Right atrium auricular region (tissue), 2 donors: ENCODE measurements at regions not wholly inside any gene's neighbourhood (a gene's known extent, or its start where the extent isn't known, plus 50 kb on each side); places are given as distances from the start of the nearest gene placed in this dataset.
"Not testable (repeated sequence)": the region's sequence is repeated elsewhere in the genome, so short reads cannot be mapped to it uniquely, and the experiment has no call there.

Experiments used
- DNase-seq: peaks from one replicate; pipeline ENCODE4 v3.0.0-alpha.2; 2019; ENCODE audit warnings: low spot score
- H3K27ac ChIP-seq, 2 donors: fragments of 200-600 bp; sonication (generic); 1 replicate in 1 of 2; 2 replicates in 1 of 2; pipeline ENCODE4 v1.5.1; 2016 to 2019
- H3K27me3 ChIP-seq, 2 donors: fragments of 200-600 bp; sonication (generic); one replicate each; pipeline versions ENCODE4 v1.5.1 to v1.6.0; 2017 to 2019
- H3K36me3 ChIP-seq: fragments of 200-600 bp; sonication (generic); one replicate; pipeline ENCODE4 v1.5.1; 2016
- H3K4me1 ChIP-seq, 2 donors: fragments of 200-600 bp; sonication (generic); one replicate each; pipeline versions ENCODE4 v1.5.1 to v1.6.0; 2017 to 2019
- H3K4me3 ChIP-seq, 2 donors: fragments of 200-600 bp; sonication (generic); 1 replicate in 1 of 2; 2 replicates in 1 of 2; pipeline ENCODE4 v1.5.1; 2017 to 2019; ENCODE audit warnings: mild to moderate bottlenecking in 1 of 2, moderate library complexity in 1 of 2
- H3K9me3 ChIP-seq, 2 donors: fragments of 200-600 bp; sonication (generic); one replicate each; pipeline ENCODE4 v1.5.1; 2019
- TF ChIP-seq, protein P1 (sequence below), 2 donors: fragments of 200-600 bp; sonication (generic); IDR thresholded peaks; one replicate each; pipeline ENCODE4 v1.5.1; 2019; ENCODE audit warnings: antibody characterized with exemption in 2 of 2

DNA sequence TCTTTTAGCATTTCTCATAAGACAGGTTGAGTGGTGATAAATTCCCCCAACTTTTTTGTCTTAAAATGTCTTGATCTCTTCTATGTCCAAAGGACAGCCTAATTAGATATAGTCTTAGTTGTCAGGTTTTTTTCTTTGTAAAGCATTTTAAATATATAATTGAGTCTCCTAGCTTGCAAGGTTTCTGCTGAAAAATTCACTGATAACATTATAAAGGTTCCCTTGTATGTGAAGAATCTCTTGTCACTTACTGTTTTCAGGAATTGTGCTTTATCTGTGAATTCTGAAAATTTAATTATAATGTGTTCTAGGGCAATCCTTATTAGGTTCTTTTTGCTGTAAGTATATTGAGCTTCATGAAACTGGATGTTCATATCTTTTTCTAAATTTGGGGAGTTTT lies 96.8 kb upstream of the ZNF92 start:
- Histone ChIP-seq H3K4me3 (no peak overlapping the region), H3K4me1 (no peaks in the 10 kb centered on the region), H3K36me3 (no peaks in the 10 kb centered on the region), H3K27ac (no peak overlapping the region), H3K27me3 (no peaks in the 10 kb centered on the region), H3K9me3 (peaks cover 0 to 32% of the 10 kb centered on the region in 2 donors)
- TF ChIP-seq, protein P1, sequence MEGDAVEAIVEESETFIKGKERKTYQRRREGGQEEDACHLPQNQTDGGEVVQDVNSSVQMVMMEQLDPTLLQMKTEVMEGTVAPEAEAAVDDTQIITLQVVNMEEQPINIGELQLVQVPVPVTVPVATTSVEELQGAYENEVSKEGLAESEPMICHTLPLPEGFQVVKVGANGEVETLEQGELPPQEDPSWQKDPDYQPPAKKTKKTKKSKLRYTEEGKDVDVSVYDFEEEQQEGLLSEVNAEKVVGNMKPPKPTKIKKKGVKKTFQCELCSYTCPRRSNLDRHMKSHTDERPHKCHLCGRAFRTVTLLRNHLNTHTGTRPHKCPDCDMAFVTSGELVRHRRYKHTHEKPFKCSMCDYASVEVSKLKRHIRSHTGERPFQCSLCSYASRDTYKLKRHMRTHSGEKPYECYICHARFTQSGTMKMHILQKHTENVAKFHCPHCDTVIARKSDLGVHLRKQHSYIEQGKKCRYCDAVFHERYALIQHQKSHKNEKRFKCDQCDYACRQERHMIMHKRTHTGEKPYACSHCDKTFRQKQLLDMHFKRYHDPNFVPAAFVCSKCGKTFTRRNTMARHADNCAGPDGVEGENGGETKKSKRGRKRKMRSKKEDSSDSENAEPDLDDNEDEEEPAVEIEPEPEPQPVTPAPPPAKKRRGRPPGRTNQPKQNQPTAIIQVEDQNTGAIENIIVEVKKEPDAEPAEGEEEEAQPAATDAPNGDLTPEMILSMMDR (IDR thresholded peaks at IDR 0.05), result no peak
- DNase-seq, result no peak

DNA sequence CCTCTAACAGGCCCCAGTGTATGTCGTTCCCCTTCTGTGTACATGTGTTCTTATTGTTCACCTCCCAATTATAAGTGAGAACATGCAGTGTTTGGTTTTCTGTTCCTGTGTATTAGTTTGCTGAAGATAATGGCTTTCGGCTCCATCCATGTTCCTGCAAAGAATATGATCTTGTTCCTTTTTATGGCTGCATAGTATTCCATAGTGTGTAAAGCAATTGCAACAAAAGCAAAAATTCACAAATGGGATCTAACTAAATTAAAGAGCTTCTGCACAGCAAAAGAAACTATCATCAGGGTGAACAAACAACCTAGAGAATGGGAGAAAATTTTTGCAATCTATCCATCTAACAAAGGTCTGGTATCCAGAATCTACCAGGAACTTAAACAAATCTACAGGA lies 102.2 kb upstream of the ZNF92 start:
- DNase-seq, H3K27ac ChIP-seq, H3K36me3 ChIP-seq, H3K4me3 ChIP-seq: not testable (repeated sequence)
- Histone ChIP-seq H3K27me3 (peaks cover 0 to 10% of the 10 kb centered on the region in 2 donors), H3K4me1 (peaks cover 0 to 13% of the 10 kb centered on the region in 2 donors), H3K9me3 (peaks cover 0 to 28% of the 10 kb centered on the region in 2 donors)

DNA sequence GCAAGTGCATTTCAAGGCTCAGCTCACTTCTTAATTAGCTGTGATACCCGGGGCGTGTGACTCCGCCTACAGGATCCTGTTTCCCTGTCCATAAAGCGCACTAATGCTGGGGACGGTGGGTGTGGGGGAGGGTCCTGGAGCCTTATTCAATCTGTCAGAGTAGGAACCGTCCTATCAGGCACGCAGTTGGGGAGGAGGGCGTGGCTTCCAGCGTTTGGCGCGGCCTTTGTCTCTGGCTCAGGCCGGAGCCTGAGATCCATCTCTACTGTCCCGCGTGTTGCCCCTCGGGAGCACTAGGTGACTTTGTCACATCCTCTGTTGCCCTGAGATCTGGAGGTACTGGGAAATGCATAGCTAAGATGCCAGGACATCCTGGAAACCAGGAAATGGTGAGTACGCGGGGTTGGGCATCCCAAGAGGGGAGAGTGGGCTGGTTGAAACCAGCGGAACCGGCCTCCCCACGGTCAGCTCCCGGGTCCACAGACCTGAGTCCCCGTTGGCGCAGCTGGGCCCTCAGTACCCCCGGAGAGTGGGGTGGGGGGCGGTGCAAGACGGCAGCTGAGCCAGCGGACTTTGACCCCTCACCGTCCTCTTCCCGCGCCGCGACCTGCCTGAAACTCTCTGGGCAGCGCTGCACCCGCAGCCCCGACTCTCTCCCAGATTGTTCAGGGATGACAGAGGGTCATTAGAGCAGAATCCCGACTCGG lies 104.4 kb upstream of the ZNF92 start:
- TF ChIP-seq, protein P1 (IDR thresholded peaks at IDR 0.05), result no peak
- peaks cover 0 to 9% of the 10 kb centered on the region in 2 donors for H3K9me3 ChIP-seq
- H3K4me3 ChIP-seq, result peak overlapping the region; percentile 11 to 37
- H3K4me1 ChIP-seq, result peaks cover 0 to 13% of the 10 kb centered on the region in 2 donors
- no peaks in the 10 kb centered on the region for H3K36me3 ChIP-seq
- no peak overlapping the region for H3K27ac ChIP-seq
- peaks cover 0 to 10% of the 10 kb centered on the region in 2 donors for H3K27me3 ChIP-seq
- no peak for DNase-seq

DNA sequence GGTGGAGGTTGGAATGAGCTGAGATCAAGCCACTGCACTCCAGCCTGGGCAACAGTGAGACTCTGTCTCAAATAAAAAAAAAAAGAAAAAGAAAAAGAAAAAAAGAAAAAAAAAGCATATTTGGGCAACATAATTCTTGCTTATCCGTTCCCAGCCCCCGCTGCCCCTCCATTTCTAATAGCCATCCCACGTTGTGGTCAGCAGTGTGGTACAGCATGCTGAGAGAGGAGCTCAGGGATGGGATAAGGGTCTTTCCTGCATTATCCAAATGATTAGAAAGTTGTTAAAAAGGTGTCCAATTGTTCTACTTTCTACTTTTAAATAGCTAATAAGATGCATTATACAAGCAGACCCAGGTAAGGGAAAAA lies 104.9 kb upstream of the ZNF92 start:
- no peaks in the 10 kb centered on the region for H3K36me3 ChIP-seq
- H3K27ac ChIP-seq, result no peak overlapping the region
- H3K4me3 ChIP-seq, result peak overlapping the region in 1 of 2 donors; percentile 37
- TF ChIP-seq, protein P1 (IDR thresholded peaks at IDR 0.05), result no peak
- H3K27me3 ChIP-seq, result peaks cover 0 to 10% of the 10 kb centered on the region in 2 donors
- DNase-seq, result no peak
- H3K4me1 ChIP-seq, result peaks cover 0 to 13% of the 10 kb centered on the region in 2 donors
- H3K9me3 ChIP-seq, result peaks cover 0 to 9% of the 10 kb centered on the region in 2 donors

DNA sequence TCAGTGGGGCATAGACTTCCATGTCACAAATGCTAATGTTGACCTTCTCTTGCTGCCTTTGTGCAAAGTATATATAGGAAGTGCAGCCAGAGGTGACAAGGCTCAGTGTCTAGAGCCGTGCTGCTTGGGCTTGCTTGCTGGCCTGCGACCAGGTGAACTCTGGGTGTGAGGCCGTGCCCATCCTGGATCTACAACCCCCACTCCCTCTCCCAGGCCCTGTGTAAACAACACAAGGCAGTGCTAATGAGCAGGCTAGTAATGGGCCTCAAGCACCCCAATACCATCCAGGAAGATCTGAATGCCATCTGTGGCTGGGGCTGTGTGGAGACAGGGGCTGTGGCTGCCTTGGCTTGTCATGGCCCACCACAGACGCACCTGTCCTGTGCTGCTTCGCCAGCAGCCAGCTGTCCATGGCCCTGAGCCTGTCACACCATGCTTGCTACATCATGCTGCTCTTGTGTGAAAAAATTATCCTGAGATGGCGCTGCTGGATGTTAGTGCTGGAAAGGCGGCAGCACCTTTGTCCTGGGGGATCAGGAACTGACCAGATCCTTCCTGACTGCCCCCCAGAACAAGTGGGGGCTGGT lies 107.6 kb upstream of the ZNF92 start:
- Histone ChIP-seq H3K4me3 (no peak overlapping the region), H3K9me3 (no peaks in the 10 kb centered on the region), H3K27ac (no peak overlapping the region), H3K36me3 (no peaks in the 10 kb centered on the region), H3K27me3 (peaks cover 0 to 10% of the 10 kb centered on the region in 2 donors), H3K4me1 (peaks cover 0 to 13% of the 10 kb centered on the region in 2 donors)
- TF ChIP-seq, protein P1 (IDR thresholded peaks at IDR 0.05), result no peak
- no peak for DNase-seq

DNA sequence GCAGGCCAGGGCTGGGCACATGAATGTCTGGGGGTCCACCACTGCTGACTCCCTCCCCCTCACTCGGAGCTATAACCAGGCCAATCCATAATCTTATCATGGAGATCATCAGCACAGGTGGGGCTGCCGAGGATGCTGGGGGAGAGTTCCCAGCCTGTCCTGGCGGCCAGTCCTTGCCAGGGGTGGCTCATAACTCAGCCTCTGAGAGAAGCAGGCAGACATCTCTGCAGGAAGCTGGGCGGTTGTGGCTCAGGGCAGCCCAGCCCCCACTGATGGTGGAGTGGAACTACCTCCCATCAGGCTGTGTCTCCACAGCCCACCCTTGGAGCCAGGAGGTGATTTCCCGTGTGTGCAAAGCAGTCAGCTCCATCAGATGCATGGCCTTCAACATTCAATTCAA lies 109.4 kb upstream of the ZNF92 start:
- TF ChIP-seq, protein P1 (IDR thresholded peaks at IDR 0.05), result no peak
- no peak for DNase-seq

DNA sequence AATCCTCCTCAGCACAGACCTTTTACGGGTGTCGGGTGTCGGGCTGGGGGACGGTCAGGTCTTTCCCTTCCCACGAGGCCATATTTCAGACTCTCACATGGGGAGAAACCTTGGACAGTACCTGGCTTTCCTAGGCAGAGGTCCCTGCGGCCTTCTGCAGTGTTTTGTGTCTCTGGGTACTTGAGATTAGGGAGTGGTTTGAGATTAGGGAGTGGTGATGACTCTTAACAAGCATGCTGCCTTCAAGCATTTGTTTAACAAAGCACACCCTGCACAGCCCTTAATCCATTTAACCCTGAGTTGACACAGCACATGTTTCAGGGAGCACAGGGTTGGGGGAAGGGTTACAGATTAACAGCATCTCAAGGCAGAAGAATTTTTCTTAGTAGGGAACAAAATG lies 113.0 kb upstream of the ZNF92 start:
- DNase-seq, H3K27ac ChIP-seq, H3K27me3 ChIP-seq, H3K4me1 ChIP-seq, H3K9me3 ChIP-seq, H3K4me3 ChIP-seq, H3K36me3 ChIP-seq: not testable (repeated sequence)

More for the DNA sequence above, 109.4 kb upstream of the ZNF92 start:
- H3K4me1 ChIP-seq, result peaks cover 0 to 6% of the 10 kb centered on the region in 2 donors
- H3K9me3 ChIP-seq, result no peaks in the 10 kb centered on the region
- H3K27me3 ChIP-seq, result peaks cover 0 to 4% of the 10 kb centered on the region in 2 donors
- H3K27ac ChIP-seq, result no peak overlapping the region
- H3K4me3 ChIP-seq, result no peak overlapping the region
- no peaks in the 10 kb centered on the region for H3K36me3 ChIP-seq

DNA sequence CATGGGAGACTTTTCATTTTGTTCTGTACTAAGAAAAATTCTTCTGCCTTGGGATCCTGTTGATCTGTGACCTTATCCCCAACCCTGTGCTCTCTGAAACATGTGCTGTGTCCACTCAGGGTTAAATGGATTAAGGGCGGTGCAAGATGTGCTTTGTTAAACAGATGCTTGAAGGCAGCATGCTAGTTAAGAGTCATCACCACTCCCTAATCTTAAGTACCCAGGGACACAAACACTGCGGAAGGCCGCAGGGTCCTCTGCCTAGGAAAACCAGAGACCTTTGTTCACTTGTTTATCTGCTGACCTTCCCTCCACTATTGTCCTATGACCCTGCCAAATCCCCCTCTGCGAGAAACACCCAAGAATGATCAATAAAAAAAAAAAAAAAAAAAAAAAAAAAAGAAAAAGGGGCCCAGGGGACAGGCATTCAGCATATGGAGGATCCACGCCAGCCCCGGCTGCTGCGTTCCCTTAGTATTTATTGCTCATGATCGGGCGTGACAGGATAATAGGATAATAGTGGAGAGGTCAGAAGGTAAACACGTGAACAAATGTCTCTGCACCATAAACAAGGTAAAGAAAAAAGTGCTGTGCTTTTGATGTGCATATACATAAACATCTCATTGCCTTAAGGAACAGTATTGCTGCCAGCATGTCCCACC lies 113.7 kb upstream of the ZNF92 start:
- DNase-seq, H3K4me3 ChIP-seq, H3K9me3 ChIP-seq, H3K27ac ChIP-seq, H3K36me3 ChIP-seq, H3K4me1 ChIP-seq, H3K27me3 ChIP-seq: not testable (repeated sequence)
